GM21367 (cell line): ENCODE measurements at regions not wholly inside any gene's neighbourhood (a gene's known extent, or its start where the extent isn't known, plus 50 kb on each side); places are given as distances from the start of the nearest gene placed in this dataset.

ENCODE experiments used
- ATAC-seq: cut with Tn5 transposase; IDR thresholded peaks from one replicate; pipeline ENCODE4 v1.9.1; 2021; ENCODE audit not compliant: unreplicated experiment

DNA sequence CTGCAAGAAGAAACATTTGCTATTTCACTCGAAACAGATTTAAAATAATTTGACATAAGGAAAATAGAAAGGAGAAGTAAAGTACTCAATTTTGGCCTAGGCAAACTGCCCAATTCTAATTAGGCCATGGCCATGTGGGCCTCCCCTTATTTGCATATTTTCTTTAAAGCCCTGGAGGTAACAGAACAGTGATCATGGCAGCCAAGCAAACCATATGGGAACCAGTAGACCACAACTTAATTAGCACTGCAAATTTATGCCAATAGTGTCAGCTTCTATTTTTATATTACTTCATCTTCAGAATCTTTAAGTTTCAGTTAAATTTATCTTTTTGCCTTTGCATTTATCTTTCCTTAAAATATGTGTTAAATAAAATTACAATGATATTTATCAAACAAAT is 63.3 kb upstream of the THSD7A start:
- ATAC-seq = no peak

DNA sequence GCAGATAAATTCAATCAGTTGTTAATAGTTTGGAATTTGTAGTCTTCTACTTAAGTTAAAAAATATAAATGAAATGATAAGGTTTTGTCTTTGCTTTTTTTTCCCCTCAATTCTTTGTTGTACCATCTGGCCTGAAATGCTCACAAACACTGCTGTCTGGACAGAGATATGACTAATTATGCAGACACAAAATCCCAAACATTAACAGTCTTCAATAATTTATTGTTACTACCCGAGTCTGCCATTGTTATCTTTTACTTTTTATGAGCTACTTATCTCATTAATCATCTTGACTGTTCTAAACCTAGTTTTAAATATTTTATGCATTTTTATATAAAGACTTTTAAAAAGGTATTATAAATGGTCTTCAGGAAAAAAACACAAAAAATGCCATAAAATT is 64.7 kb upstream of the THSD7A start:
- ATAC-seq = no peak

DNA sequence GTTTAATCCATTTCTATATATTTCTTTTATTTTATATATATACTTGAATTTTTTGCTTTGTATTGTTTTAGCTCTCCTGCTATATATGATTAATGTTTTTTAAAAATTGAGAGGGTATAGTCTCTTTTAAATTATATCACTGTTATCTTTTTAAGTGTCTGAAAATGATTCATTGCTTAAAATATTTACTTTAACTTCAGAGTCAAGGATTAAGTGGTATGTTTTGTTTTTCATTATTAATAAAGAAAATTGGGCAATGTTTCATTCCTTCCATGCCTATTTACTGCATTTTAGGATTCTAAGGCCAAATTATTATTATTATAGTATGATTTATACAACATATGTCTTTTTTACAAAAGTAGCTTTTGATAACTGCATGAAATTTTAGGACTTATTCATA is 67.2 kb upstream of the THSD7A start:
- no peak for ATAC-seq

DNA sequence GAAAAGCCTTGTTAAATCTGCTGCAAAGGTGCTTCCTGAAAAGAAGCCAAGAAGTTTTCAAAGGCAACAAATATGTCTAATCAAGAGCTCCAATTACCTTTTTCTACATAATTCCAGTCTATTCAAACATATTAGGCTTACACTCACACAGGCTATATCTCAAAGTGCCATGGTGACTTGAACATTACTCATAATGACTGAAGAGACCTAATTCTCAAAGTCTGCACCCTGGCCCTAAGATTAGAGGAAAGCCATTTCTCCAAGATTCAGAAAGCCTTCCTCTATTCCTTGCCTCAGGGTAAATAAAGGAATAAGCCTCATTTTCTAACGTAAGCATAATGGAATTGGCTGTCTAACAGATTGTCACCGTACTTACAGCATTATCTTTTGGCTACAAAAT is 78.3 kb upstream of the THSD7A start:
- ATAC-seq = no peak

DNA sequence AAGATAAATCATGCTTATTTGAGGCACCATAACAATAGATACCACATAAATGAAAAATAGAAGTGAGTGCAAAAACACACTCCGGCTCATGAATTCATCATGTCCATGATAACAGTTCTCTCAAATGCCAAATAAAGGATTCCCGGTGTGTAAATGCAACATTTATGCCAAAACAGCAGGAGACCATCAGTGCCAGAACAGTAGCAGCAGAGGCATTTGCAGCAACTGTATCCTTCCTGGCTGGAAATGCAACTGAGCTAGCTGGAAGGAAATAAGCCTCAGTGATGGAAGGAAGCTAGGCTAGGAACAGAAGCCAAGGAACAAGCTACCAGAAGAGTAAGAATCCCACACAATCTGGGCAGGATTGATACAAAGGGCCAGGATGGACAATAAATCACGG is 79.9 kb upstream of the THSD7A start:
- ATAC-seq = no peak

DNA sequence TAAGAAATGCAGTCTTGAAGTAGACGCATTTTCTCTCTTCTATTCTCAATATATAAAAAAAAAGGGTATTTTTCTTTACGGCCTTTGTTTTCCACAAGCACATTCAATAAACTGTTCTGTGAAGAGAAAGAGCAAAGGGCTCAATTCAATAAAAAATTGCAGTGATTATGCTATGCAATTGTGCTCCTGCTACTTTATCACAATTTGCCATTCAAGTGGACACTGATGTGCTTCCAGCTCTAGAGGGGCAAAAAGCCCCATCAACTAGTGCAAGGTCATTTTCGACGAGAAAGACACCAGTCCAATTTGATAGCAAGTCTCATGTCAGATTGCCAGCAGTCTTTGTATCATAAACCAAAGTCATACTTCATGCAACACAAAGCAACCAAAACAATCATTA is 82.6 kb upstream of the THSD7A start:
- no peak for ATAC-seq

DNA sequence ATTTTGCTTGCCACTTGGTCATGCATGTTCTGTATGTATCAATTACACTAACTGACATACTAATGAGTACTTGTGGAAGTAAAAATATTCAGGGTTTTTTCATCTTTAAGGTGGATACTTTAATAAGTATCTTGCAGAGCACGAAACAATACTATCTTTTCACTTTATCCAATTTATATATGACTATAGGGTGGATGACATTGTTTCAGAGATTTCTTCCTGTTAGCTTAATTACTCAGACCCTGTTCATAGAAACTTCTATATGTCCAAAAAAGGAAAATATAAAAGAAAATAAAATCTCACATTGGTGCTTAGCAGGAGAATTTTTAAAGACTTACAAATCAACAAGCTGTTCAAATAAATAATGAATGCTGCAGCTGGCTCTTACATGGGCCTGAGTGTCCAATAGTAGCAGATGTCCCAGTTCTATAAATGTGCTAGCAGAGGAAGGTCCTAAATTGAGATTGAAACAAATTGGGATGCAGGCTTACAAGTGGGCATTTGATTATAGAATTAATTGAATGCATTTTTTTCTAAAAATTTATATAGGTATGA is 91.5 kb upstream of the THSD7A start:
- no peak for ATAC-seq

DNA sequence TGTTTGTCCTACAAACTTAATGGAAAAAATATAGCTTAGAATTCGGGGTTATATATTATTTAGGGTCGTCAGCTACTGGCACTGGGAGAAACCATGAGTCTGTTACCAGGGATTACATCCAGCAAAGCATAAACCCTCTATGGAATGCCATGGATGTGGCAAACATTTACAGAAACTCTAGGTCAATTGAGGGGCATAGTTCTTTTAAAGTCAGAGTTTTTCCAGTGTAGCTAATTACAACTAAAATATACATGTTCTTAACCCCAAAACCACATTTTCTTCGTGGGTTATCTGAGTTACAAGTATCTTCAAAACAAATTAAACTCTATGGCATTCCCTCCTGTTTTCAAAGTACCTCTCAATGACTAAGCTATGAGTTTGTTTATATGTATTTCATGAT is 99.3 kb upstream of the THSD7A start:
- ATAC-seq = no peak

DNA sequence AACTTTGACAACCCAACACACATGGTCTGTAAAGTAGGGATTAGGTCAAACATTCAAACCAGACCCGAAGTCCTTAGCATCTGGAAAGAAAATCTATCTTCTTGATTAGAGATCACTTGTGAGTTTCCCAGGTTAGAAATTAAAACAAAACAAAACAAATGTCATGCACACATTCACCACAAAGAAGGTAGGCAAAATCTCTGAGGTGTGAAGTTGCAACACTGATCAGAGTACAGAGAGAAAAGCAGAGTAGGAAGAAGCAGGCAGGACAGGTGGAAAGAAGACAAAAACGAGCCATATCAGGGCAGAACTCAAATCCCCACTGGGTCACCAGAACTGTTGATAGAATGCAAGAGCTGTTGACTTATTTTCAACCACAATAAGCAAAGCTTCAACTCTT is 102.8 kb upstream of the THSD7A start:
- no peak for ATAC-seq

DNA sequence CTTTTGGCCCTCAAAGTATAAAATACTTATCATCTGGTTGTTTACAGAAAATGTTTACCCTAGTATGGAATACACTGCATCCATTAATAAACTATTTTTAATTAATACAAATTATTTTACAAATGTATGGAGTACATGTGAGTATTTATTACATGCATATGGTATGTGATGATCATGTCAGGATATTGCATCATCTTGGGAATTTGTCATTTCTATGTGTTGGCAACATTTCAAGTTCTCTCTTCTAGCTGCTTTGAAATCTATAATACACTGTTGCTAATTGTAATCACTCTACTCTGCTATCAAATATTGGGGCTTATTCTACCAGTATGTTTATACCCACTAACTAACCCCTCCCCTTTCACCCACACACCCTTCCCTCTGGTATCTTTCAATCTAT is 103.9 kb upstream of the THSD7A start:
- no peak for ATAC-seq

DNA sequence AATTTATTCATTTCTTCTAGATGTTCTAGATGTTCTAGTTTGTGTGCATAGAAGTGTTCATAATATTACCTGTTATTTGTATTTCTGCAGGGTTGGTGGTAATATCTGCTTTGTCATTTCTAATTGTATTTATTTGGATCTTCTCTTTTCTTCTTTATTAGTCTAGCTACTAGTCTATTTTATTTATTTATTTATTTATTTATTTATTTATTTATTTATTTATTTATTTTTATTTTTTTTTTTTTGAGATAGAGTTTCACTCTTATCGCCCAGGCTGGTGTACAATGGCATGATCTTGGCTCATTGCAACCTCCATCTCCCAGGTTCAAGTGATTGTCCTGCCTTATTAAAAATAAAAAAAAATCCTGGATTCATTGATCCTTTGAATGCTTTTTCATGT is 114.8 kb upstream of the THSD7A start:
- ATAC-seq = no peak

DNA sequence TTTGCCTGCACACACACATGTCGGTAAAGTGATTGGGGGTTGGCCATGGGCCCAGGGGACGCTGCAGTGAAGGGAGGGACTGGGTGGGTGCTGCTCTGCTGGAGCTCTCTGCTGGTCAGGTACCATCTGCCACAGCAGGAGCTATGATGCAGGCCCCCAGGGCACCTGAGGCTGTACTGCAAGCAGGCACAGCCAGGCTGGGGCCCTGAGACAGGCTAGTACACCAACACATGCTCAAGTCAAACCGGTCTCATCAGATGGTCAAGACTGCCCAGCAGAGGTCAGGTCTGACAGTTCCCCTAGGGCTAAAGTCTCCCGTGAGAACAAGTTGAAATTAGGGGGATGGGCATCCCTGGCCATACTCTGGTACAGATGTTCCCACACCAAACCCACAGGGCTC is 118.3 kb upstream of the THSD7A start:
- no peak for ATAC-seq

DNA sequence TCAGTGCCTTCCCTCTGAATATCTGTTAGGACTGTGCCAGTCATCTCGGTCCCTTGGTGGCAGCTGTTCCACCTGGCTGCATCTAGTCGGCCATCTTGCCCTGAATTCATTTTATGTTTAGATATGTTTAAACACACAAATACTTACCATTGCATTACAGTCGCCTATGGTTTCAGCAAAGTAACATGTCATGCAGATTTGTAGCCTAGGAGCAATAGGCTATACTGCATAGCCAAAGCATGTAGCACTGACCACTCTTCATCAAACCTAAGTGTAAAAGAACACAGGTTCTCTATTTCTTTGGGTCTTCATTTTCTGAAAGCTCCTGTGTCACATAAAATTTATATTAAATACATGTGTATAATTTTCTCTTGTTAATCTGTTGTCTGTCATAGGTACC is 118.9 kb upstream of the THSD7A start:
- no peak for ATAC-seq

DNA sequence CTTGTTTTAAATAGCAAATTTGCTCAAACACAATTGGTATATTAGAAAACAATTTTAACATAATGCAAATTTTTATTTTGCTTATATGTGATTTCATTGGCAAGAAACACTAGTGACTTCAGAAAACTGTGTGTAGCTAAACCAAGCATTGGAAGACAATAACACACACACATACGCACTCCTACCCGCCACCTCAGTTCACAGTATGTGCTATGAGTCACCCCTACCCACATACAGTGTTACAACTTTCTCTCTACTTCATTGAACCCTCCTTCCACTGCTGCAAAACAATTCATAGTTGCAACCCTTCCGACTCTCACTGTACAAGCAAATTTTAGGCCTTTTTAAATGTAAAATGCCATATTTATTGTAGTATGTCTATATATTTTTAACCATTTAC is 119.9 kb upstream of the THSD7A start:
- ATAC-seq = no peak

DNA sequence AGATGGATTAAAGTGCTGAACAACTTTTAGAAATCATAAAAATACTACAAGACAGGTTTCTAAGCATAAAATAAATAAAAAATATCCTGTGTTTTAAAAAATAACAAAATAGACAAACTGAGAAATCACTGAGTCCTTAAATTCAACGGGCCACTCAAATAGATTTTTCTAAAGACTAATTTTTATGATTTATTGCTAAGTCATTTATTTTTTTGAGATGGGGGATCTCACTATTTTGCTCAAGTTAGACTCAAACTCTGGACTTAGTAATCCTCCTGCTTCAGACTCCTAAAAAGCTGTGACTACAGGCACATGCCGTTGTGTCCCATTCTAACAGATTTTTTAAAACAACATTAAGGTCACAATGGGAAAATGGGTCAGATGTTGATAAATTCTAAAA is 121.0 kb upstream of the THSD7A start:
- no peak for ATAC-seq

DNA sequence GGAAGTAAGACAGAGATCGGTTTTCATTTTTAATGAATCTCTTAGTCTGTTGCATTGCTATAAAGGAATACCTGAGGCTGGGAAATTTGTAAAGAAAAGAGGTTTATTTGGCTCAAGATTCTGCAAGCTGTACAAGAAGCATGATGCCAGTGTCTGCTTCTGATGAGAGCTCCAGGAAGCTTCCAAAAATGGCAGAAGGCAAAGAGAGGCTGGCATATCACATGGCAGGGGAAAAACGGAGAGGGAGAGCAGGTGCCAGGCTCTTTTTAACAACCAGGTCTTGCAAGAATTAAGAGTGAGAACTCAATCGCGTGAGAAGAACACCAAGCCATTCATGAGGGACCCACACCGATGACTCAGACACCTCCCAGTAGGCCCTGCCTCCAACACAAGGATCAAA is 125.0 kb upstream of the THSD7A start:
- ATAC-seq = no peak

DNA sequence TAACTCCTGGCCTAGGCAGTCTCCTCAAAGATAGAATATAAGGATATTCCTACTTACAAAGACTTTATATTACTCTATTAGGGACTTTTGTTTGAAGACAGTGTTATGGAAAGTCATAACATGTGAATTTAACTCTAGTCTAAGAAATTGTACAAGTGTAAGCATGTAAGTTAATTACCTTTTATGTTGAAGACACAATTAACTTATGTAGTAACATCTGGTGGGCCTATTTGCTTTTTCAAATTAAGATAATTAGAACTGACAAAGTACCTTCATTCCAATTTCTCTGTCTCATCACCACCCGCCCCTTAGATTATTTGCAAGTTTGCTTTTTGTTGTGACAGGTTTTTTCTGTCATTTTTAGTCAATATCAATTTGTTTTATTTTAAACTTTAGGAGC is 126.0 kb upstream of the THSD7A start:
- no peak for ATAC-seq

DNA sequence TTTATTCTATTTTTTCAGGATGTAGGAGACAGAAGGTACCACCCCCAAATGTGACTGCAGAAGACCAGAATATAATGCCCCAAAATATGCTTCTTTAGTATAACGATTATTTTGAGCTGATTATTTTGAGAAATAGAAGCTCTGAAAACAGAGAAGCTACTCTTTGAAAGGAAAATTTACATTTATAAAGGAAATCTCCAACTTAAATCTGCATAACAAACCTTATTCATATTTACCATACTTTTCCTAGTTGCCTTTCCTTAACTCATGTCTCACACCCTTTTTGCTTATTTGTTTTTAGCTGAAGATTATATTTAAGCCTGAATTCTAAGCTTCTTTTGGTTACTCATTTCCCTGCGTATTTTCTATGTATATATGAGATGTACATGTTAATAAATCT is 127.1 kb upstream of the THSD7A start:
- ATAC-seq = no peak

DNA sequence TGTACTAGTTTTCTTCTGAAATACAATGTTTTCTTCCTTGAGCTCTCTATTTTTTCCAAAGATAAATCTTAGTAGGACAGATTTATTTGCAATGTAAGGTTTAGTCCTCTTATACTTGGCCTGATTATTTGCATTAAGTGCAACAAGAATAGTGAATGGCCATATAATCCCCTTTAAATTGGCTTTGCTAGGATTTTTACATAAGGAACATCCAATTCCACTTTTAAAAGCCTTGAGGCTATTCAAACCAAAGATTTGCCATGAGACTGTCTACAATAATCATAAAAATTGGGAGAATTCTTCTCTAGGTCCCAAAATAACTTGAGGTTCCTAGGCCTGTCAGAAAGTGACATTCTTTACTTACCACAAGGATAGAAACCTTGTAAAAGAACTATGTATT is 128.6 kb upstream of the THSD7A start:
- ATAC-seq = no peak

DNA sequence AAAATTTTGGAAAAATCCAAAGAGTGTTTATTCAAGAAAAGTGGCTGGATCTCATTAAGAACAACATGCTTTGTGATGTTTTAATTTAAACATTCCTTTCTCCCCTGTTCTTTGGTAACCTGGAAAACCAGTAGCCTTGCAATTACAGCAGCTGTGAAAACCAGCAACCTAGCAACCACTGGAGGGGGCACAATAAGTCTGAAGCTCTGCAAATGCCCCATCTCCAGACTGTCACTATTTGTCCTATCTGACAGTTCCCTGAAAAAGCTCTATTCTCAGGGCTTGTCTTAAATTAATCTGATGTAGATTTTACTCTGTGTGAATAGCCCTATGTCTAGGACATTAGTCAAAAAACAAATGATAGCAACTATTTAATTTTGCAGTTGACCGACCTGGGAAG is 137.6 kb upstream of the THSD7A start:
- no peak for ATAC-seq

DNA sequence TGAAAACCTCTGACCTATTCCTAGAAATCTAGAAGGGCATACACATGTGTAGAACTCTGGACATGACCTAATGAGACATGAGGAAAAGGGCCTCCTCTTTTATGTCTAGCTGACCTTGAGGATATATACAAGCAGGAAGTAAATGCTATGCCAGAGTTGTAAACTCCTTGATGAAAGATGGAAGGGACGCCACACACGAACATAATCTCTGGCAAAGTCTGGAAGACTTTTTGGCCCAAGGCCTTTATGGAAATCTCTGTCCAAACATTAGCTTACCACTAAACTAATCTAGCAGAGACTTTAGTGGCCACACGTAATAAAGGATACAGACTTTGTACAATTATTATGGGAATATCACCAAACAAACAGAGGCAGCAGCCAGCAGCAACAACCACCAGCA is 138.1 kb upstream of the THSD7A start:
- no peak for ATAC-seq

DNA sequence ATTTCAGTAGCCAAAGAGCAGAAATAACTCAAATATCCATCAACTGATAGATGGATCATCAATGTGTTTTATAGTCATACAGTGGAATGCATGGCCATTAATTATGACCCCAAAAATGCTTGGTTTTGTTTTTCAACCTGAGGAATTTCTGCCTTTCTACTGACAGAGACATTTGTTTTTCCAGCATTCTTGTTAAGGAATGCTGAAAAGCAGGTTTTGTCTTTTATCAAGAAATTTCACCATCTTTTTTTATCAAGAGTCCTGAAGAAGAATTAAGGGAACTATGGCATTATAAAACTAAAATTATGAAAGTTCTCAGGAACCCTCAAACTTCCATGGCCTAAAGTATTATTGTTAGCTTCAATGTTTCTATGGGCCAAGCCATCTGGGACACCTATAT is 153.4 kb upstream of the THSD7A start:
- no peak for ATAC-seq

DNA sequence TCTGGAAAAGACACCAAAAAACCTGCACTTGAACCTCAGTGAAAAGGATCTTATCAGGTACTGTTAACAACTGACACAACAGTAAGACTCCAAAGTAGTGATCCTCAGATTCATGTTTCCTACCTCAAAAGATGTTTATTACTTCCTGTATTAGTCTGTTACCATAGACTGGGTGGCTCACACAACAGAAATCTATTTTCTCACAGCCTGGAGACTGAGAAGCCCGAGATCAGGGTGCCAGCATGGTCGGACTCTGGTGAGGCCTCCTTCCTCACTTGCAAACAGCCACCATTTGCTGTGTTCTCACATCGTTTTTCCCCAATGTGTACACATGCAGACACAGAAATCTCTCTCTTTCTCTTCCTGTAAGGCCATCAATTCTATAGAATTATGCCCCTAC is 154.0 kb upstream of the THSD7A start:
- no peak for ATAC-seq

DNA sequence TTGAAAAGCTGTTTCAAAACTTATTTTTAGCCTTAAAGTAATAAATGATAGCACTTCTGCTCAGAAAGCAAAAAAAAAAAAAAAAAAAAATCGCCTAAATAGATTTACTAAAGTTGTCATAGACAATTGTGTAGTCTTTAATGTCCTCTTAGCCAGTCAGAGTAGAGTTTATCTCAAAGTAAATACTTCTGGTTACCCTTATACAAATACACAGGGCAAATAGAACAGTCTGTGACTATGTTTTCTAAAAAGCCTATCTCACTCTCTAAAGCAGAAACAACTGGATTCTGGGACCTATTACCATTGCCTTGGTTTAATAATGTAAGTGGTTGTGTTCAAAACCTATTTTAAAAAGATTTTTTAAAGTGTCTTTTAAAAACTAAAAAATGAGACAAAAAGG is 156.2 kb upstream of the THSD7A start:
- no peak for ATAC-seq
